ENCODE measurements at regions not wholly inside any gene's neighbourhood (a gene's known extent, or its start where the extent isn't known, plus 50 kb on each side); places are given as distances from the start of the nearest gene placed in this dataset.

- no peak for DNase-seq
These were observed 79.4 kb upstream of the NBEA start for GRCh38 chr13:34862716-34863115.

GRCh38 chr13:34863360-34864135 lies 78.5 kb upstream of the NBEA start:
- DNase-seq: no peak

- no peak for DNase-seq
These were observed 77.4 kb upstream of the NBEA start for GRCh38 chr13:34864671-34865070.

- DNase-seq: no peak
These were observed 74.5 kb upstream of the NBEA start for GRCh38 chr13:34867590-34867989.

- DNase-seq: no peak
These were observed 73.3 kb upstream of the NBEA start for GRCh38 chr13:34868733-34869132.

- no peak for DNase-seq
These were observed 72.4 kb upstream of the NBEA start for GRCh38 chr13:34869696-34870095.

- DNase-seq: no peak
These were observed 63.7 kb upstream of the NBEA start for GRCh38 chr13:34878329-34878728.

- no peak for DNase-seq
These were observed 62.2 kb upstream of the NBEA start for GRCh38 chr13:34879851-34880250.

- no peak for DNase-seq
These were observed 60.6 kb upstream of the NBEA start for GRCh38 chr13:34881494-34881893.

- no peak for DNase-seq
These were observed 58.7 kb upstream of the NBEA start for GRCh38 chr13:34883396-34883795.

GRCh38 chr13:34884366-34884765 lies 57.7 kb upstream of the NBEA start:
- DNase-seq: no peak

GRCh38 chr13:34886121-34886875 lies 55.8 kb upstream of the NBEA start:
- no peak for DNase-seq

GRCh38 chr13:34886987-34887386 lies 55.1 kb upstream of the NBEA start:
- DNase-seq: no peak
